ENCODE measurements at regions not wholly inside any gene's neighbourhood (a gene's known extent, or its start where the extent isn't known, plus 50 kb on each side); places are given as distances from the start of the nearest gene placed in this dataset.

DNA sequence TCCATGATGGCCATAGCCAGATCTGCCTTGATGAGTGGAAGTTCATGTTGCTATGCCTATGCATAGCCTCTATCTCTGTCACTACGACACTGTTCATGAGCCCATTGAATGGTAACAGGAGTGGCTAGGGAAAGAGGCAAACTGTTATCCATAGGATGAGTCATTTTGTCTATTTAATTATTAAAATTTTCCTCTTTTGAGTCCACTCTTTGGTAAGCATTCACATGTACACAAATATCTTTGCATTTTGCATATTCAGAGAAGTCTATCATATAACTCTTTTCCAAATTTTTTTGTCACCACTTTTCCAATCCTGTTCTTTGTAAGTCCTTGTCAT is 364.4 kb downstream of the KCNJ3 start:
- Histone ChIP-seq H2BK20ac (ENCODE audit: low read length) (no peak overlapping the region), H3K9me3 (ENCODE audit: insufficient read depth in 2 of 2, low read depth in 1 of 2, low read length in 1 of 2) (0 out of 4 replicates have a peak, but pooled peaks cover 0 to 5% of the 10 kb centered on the region in 2 experiments), H3K79me2 (ENCODE audit: control insufficient read depth in 1 of 2, insufficient read depth in 2 of 2, low read length in 2 of 2) (no peaks in the 10 kb centered on the region), H4K8ac (ENCODE audit: extremely low read depth, insufficient read depth, low read length) (no peak overlapping the region), H3K27ac (ENCODE audit: low read depth, low read length) (no peak overlapping the region), H3K4me2 (ENCODE audit: insufficient read depth in 1 of 2, low read depth in 2 of 2, low read length in 2 of 2) (no peak overlapping the region), H2BK12ac (ENCODE audit: low read depth, low read length) (no peak overlapping the region; the same call in 1 of the 2 replicates), H2BK120ac (replicated peaks; ENCODE audit: low read depth, low read length) (no peak overlapping the region), H3K27me3 (replicated peaks in 1 of 4; ENCODE audit: control insufficient read depth in 3 of 4, extremely low read depth in 1 of 4, insufficient read depth in 3 of 4, low read length in 3 of 4) (no peaks in the 10 kb centered on the region), H4K5ac (ENCODE audit: insufficient read length, low read depth, low read length) (no peak overlapping the region), H3K36me3 (ENCODE audit: control insufficient read depth in 2 of 4, insufficient read depth in 4 of 4, low read length in 3 of 4) (no peaks in the 10 kb centered on the region), H3K4ac (replicated peaks; ENCODE audit: insufficient read length, low read depth, low read length) (no peak overlapping the region), H2BK5ac (ENCODE audit: low read depth, low read length) (no peak overlapping the region), H3K79me1 (ENCODE audit: low read depth, low read length) (no peaks in the 10 kb centered on the region), H3K9ac (replicated peaks in 1 of 4; ENCODE audit: extremely low read depth in 1 of 4, low read depth in 3 of 4, low read length in 3 of 4) (no peak overlapping the region), H2AK5ac (ENCODE audit: low read depth, low read length) (no peak overlapping the region), H2AFZ (ENCODE audit: low read length) (no peak overlapping the region), H3K14ac (ENCODE audit: insufficient read length) (no peak overlapping the region), H3K18ac (ENCODE audit: extremely low read depth, low read length) (no peak overlapping the region), H4K91ac (replicated peaks; ENCODE audit: insufficient read length, low read length) (no peak overlapping the region), H4K20me1 (replicated peaks in 1 of 2; ENCODE audit: control insufficient read depth in 1 of 2, insufficient read depth in 2 of 2, low read length in 2 of 2) (no peaks in the 10 kb centered on the region), H3K23ac (ENCODE audit: insufficient read length) (no peak overlapping the region), H3K4me1 (replicated peaks in 1 of 4; ENCODE audit: control insufficient read depth in 3 of 4, insufficient read depth in 4 of 4, low read length in 3 of 4) (no peaks in the 10 kb centered on the region), H2BK15ac (ENCODE audit: low read length) (no peak overlapping the region), H3K23me2 (ENCODE audit: low read depth, low read length) (no peaks in the 10 kb centered on the region), H3K56ac (replicated peaks; ENCODE audit: insufficient read length, low read depth, low read length) (no peak overlapping the region), H3K4me3 (ENCODE audit: extremely low read depth in 1 of 4, insufficient read depth in 2 of 4, low read depth in 3 of 4, low read length in 4 of 4) (no peak overlapping the region)
- FAIRE-seq (no peak), DNase-seq (ENCODE audit: low read depth in 1 of 2, low spot score in 2 of 2) (no peak)
- TF ChIP-seq ZNF274 (IDR thresholded peaks at IDR 0.05; ENCODE audit: borderline replicate concordance, extremely low read depth, low read length) (no peak), TEAD4 (IDR thresholded peaks at IDR 0.05; ENCODE audit: low read depth, low read length) (no peak), CTBP2 (IDR thresholded peaks at IDR 0.05; ENCODE audit: borderline replicate concordance, insufficient read depth, insufficient read length, low read length) (no peak), GABPA (IDR thresholded peaks at IDR 0.05; ENCODE audit: borderline replicate concordance, insufficient read depth, low read length) (no peak), SP4 (IDR thresholded peaks at IDR 0.05; ENCODE audit: low read length) (no peak), MAFK (IDR thresholded peaks at IDR 0.05; ENCODE audit: low read depth, low read length) (no peak)
- POLR2A ChIA-PET (ENCODE audit: partially characterized antibody), result no interaction called here
- CTCF ChIA-PET (ENCODE audit: partially characterized antibody), result no interaction called here
- 82% methylated on average over 1 of the region's 1 CpG; no CpG with 5 or more reads in 1 of the 2 experiments for WGBS, 2 experiments (ENCODE audit: extremely low coverage in 1 of 2, insufficient coverage in 1 of 2, insufficient read length in 1 of 2, insufficient replicate concordance in 2 of 2, low coverage in 1 of 2, low lambda C conversion rate in 2 of 2, missing lambda C conversion rate in 1 of 2)

Measured in H1 (cell line).